ENCODE measurements at regions not wholly inside any gene's neighbourhood (a gene's known extent, or its start where the extent isn't known, plus 50 kb on each side); places are given as distances from the start of the nearest gene placed in this dataset.

DNA sequence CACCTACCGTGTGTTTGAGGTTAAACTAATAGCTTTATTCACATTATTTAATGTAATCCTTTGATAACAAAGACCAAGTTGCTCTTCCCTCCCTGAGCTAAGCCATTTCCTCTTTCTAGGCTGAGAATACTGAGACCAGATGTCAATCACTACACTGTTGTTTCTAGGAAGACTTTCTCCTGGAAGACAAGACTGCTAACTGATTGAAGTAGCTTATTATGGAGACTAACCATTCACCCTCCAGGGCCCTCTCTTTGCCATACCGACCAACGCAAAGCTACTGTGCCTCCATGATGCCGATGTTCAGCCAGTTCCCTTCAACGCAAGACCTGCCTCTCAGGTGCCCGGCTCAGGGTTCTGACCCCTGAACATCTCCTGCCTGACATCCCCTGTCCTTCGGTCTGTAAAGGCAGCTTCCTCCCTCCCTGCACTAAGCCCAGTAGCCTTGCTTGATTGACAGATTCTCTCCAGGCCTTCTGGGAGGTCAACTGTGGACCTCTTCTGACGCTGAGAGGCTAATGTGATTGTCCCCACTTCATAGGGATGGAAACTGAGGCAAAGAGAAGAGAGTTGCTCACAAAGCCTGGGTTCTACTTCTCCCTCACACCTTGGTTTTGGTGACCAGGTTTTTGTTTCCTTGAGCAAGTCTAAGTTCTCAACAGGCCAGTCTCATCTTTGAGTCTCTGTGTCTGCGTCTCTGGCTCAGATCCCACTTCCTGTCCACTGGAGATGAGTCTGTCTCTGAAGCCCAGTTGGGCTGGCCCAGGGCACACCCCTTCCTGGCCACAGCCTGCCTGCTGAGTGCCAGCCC is 259.7 kb upstream of the IRX2 start:
- no peak for DNase-seq

DNA sequence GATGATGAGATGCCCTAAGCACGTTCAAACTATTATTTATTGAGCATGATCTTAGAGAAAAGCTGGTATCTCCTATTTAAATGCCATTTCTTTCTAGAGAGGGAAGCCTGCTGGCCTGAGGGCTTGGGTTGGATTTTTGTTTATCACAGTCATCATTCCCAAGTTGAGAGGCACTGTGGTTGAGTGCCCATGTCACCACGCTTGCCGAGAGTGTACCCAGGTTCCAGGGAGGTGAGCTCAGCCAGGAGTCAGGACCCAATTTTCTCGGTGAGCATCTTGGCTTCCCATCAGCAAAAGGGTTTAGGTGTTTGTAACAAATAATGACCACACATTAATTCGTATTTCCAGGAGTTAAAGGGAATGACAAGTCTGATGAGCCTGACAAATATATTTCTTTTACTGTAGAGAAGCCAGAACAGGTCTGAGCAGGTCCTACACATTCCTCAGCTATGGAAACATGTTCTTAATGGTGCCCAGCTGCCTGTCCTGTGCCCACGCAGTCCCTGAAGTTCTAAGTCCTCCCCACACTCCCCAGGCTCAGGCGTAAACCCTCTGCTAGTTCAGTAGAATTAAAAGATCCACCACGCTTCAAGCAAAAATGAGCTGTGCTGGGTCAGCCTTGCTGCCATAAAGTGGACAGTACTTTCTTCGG is 258.9 kb upstream of the IRX2 start:
- no peak for DNase-seq

DNA sequence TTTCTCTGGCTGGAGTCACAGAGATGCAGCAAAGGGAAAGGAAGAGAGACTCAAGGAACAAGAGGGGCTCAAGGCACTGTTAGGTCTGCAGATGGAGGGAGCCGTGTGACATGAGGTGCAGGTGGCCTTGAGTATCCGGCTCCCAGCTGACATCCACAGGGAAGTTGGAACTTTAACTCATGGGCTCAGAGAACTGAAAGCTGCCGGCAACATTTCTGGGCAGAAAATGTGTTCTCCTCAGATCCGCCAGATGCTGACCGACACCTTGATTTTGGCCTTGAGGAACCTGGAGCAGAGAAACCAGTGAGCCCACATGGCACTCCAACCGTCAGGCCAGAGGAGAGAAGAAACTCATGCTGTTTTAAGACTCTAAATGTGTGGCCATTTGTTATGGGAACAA is 258.1 kb upstream of the IRX2 start:
- no peak for DNase-seq

DNA sequence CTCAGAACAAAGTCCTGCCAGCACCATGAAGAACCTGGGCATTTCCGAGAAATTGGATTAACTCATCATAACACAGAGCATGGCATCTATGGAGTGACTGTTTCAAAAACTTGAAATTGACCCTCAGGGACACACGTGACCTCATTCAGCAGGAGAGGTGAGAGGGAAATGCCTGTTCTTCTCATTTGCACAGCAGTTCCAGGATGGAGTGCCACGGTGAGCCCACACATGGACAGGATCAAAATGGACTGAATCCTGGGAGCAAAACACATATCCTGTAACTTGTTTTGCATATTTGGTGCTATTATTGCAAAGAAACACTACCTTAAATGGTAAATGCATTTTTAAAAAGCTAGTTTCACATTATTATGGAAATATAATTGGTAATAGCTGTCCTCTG is 256.1 kb upstream of the IRX2 start:
- no peak for DNase-seq

DNA sequence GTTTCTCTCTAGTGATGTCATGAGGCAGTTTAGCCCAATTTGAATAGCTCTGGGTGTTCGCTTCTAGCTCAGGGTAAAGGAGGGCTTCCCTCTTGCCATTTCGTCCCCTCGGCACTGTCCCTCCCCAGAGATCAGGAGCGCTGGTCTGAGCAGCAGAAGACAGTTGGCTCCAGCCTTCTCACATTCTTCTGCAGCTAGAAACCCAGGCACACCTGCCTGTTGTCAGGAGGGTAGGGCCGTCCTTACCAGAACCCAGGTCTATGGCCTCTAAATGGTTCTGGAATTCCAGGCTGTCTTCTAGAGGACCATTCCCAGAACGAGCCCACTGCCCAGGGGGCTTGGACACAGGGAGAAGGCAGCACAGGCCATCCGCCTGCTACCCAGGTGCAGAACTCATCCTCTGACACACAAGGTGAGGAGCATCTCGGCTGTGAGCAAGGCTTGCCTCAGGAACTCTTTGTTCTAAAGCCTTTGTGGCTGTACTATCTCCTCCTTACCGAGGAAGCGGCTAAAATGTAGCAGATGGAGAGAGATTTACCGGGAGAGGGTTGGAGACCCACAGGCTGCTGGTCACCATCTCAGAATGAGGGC is 255.6 kb upstream of the IRX2 start:
- no peak for DNase-seq

DNA sequence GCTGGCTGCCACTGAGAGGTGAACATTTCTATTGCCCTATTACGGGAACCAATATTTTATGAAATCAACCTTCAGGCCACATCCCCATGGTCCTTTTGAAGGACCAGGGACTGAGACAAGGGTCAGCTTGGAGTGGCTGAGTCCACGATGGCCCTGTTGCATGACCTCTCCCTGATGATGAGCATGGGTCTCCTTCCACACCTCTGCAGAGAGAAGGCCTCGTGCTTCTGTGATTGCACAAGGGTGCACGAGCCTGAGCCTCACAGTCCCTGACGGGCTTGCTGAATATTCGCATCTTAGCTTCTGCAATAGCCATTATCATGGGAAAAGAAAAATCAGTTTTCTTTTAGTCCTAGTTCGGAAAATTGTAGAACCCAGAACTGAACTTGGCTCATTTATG is 255.0 kb upstream of the IRX2 start:
- no peak for DNase-seq

DNA sequence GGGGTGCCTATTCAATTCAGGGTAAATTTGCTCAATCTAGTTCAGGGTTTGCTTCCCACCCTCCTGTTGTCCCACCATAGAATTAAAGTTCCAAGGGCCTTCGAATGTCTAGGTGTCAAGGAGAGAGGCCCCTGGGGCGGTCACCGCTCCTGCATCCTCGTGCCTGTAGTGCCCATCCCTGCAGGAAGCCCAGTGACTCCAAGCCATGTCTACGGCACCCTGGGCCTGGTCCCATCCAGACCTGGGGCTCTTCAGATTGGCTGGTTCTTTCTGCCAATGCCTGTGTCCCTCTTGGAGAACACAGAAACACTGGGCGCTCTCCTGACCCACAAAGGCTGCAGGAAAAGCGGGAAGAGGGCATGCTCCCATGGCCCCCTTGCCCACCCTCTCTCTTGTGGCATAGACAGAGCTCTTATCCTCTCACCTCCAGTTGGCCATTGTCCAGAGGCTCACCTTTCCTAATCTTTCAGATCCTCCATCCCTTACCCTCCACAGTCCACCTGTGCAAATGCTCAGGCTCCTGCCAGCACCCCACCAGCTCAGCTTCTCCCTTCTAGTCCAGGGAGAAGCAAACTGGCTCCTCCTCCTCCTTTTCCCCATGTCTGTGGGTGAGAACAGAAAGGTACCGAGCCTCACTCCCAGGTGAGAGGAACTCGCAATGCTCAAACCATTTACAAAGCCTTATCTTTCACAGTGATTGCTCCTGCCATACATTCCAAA is 253.0 kb upstream of the IRX2 start:
- DNase-seq = no peak

DNA sequence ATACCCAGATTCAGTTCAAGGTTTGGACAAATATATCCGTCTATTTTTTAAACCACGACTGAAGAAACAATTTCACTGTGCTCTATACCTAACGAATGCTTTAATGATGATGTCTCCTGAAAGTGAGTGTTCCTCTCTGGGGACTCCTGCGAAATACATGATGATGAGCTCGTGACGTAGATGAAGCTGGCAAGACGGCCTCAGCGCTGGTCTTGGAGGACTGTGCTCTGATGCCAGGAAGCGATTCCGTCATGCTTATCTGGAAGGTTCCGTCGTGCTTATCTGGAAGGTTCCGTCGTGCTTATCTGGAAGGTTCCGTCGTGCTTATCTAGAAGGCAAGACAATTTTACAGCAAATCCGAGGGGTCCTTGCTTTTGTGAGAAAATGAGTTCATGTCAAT is 250.8 kb upstream of the IRX2 start:
- no peak for DNase-seq

DNA sequence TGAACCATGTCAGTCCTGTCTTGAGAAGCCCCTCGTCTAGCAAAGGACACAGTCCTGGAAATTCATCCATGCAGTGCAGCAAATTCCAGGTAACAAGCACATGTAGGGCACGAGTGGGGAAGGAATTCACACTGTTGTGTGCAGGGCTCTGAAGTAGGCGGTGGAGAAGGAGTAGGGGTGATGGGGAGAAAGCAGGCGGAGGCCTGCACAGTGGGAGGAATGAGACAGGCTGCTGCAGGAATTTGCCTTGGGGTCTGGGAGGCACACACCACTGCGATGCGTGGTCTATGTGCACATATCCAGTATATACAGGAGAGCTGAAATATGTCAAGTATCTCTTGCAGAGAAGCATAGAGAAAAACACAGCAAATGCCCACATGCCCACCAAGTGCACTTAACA is 249.2 kb upstream of the IRX2 start:
- DNase-seq = no peak

DNA sequence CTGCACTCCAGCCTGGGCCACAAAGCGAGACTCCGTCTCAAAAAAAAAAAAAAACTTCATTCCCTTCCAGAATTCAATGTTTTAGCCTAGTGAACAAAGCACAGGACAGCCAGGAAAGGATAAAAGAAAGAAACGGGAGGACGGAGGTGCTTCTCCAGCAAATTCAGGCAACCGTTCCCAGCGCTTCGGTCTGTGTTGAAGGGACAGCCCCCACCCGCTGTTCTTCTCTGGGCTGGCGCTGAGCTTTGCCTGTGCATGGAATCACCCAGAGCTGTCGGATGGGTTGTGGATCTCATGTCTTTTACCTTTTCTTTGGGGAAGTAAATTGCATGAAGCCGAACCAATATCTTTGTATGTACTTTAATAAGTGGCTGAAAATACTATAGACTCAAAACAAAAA is 248.4 kb upstream of the IRX2 start:
- no peak for DNase-seq

DNA sequence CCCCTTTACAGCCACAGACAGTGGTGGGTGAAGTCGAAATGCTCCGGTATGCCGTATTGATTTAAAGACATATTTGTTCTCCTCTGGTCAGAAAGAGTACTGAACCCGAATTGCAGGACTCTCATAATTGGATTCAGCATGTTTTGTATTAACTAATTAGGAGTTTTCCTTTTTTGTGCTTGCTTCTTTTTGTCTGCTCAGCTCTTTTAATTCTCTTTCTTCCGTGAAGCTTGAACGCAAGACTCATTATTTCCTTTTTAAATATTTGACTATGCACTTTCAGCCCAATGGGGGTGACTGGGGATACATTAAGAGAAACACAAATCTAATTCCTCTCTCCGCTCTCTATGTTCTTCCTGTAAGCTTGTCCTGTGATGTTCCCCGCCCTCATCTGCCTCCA is 246.6 kb upstream of the IRX2 start:
- no peak for DNase-seq

DNA sequence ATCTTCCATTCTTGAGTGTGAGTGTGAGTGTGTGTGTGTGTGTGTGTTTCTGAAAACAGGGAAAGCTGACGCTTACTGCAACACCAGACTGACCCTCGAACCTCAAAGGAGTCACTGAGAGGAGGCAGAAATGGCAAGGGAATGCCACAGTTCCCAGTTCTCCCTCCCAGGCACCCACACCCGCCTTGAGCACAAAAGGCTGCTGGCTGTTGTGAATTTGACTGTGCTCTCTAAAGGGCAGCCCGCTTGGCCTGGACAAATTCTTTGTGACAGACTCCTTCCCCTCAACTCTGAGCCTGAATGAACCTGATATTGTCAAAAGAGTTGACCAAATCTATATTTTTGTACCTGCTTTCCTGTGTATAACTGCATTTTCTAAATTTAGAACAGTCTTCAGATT is 245.7 kb upstream of the IRX2 start:
- no peak for DNase-seq

DNA sequence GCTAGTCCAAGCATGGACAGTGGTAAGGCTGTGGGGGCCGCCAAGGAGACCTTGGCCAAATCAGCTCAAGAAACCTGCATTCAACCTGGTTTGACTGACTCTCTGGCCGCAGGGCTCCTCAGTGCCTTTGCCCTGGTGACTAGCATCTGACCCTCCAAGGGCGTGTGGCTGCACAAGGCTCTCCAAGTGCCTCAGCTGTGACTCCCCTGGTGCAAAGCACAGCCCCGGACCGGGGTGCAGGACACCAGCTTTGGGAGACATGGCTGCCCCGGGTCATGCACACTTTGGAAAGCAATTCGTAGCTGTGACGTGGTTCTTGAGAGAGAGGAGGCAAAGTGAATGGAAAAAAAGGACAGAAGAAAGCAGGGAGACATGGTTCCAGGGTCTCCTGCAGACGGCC is 245.2 kb upstream of the IRX2 start:
- DNase-seq = no peak

DNA sequence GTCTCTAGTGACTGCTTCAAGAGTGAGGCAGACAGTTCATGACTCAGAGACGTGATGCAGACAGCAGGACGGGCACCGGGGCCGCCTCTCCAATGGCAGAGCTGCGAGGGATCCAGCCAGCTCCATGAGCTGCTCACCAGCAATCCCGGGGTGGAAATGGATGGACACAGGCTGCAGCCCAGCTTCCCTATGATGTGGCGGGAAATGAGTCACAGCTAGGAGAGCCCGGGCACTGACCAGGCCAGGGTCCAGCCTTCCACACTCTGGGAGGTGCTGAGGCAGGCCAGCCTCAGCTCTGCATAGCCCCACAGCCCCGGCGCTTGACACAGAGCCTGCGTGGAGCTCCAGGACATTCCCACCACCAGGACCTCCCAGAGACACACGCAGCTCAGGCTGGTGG is 244.8 kb upstream of the IRX2 start:
- no peak for DNase-seq

DNA sequence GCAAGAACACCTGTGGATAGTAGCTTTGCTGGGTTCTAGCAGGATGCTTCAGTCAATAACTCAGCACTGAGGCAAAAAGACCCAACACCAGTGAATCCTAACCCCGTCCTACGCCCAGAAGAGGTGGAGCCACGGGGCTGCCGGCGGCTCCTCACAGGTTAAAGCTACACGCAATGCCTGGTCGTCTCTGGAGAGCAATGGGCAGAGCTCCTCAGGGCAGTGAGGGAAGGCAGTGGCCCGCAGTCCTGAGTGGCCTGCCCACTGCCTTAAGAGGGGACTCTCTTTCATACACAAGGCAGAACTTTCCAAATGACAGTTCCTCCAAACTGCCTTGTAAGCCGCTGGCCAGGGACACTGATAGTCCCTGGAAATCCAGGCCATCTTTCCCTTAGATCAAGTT is 244.2 kb upstream of the IRX2 start:
- no peak for DNase-seq

DNA sequence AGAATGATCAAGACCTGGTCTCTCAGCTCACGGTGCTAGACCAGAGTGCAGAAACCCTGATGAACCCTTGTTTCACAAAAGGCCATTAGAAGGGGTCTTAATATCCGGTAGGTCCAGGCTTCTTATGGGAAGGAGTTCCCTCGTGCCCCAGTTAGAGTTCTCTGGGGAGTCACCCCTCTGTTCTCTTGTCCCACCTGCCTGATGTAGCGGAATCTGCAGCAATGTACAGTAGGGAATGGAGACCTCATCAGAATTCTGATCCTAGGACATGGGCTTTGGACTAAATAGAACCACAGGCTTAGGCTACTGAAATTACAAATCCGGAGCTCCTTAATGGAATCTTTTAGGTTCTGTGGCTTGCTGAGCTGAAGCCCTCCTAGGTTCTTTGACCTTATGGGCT is 243.6 kb upstream of the IRX2 start:
- no peak for DNase-seq

DNA sequence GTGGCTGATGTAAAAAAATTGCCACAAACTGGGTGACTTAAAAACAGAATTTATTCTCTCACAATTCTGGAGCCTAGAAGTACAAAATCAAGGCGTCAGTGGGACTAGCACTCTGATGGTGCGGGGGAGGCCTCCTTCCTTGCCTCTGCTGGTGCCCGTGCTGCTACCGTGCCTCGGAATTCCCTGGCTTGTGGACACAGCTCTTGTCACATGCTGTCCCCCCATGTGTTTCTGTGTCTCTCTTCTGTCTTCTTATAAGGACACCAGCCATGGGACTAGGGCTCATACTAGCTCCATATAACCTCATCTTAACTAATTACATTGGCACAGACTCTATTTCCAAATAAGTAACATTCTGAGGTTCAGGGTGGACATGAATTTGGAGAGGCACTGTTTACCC is 242.3 kb upstream of the IRX2 start:
- no peak for DNase-seq

DNA sequence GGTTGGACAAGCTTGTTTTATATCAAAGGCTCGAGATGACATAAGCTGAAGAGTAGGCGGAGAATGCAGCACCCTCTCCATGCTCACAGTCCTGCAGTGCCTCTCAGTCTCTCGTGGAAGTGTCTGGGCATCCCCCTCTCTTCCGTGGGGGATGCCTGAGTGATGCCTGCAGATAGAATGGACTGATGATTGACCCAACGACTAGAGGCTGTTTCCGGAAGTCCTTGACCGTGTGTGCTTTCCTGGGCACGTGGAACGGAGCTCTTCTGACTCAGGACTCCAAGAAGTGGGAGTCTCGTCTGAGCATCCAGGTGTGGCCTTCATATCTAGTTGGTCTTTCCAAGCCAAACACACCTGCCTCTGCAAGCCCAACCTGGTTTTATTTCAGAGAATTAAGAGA is 241.8 kb upstream of the IRX2 start:
- no peak for DNase-seq

DNA sequence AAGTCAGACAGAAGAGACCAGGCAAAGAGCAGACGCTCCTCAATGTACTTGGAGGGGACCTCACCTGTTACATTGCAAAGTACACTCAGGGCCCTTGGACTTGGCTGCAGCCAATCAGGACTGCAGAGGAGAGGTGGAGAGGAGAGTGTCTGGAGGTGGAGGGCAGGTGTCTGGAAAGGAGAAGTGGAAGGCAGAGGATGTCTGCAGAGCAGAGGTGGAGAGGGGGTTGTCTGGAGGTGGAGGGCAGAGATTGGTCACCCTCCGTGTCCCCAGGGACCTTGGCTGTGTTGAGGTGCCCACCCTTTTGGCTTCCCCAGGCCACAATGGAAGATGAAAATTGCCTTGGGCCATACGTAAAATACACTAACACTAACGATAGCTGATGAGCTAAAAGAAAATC is 241.3 kb upstream of the IRX2 start:
- DNase-seq = no peak

DNA sequence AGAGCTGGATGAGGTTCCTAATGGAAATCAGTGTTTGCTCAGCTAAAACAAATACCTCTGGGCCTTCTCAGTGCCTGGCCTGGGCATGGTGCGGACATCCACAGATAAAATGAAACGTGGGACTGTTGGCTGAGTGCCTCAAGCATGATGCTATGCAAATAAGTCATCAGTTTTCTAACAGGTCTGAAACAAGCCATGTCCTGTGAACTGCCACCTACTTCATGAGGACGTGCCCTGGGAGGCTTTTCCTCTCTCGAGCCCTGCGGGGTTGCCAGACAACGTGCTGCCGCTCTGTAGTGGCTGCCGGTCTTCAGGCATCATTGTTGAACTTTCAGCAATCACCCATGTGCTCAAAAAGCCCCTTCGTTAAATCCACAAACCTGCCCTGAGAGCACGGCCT is 240.4 kb upstream of the IRX2 start:
- DNase-seq = no peak

DNA sequence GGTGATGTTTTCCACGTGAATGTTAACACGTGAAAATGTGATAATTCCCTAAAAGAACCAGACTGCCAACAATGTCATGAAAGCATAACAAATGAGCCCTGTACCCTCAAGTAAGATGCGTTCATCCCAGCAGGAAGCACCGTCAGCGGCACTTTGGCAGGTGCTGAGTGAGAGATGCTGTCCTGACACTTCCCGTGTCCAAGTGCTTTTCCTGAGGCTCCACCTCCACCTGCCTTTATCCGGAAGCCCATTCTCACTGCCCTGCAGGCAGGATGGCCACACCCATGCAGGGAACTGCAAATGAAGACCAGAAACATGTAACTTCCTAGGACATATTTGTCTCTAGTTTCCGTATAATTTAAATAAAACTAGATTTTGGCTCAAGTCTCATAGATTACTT is 238.0 kb upstream of the IRX2 start:
- no peak for DNase-seq

DNA sequence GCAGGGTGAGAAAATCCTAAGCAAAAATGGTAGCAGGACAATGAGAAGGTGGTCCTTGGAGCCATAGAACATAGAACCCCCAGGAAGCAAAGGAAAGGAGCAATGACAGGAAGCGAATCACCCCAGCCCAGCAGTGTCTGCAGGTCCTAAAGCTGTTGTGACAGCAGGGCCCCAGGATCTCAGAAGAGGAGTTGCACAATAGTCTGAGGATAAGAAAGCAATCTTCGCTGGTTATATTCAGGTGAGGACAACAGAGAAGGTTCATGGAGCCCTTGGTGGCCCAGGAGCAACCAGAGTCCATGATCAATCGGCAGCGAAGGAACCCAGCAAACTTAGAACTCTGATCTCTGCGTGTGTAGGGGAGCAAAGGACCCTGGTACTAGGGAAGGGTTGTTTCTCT is 234.8 kb upstream of the IRX2 start:
- DNase-seq = no peak

DNA sequence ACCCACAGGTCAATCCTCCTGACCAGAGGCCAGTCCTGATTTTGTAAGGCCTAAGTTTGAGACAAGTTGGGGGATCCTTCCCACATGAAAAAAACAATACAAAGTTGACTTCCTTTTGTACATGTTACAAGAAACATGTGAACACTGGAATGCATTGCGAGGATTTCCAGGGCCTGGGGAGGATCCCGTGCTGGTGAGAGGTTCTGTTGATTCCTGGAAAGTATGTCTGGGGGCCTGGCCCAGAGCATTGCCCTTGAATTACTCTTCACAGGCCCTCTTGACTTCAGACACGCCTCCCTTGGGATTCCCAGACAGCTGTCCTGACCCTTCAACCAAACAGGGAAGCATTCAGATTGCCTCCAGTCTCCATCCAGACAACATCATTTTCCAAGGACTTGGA is 234.2 kb upstream of the IRX2 start:
- no peak for DNase-seq

All from occipital lobe (tissue), 1 donor.